PC-9 (cell line): ENCODE measurements at regions not wholly inside any gene's neighbourhood (a gene's known extent, or its start where the extent isn't known, plus 50 kb on each side); places are given as distances from the start of the nearest gene placed in this dataset.

Experiments used
- CTCF ChIP-seq: fragments of 200-600 bp; sonication (generic); conservative IDR thresholded peaks from 2 replicates; pipeline ENCODE4 v1.6.1; 2017; ENCODE audit warnings: mixed run types, antibody characterized with exemption, mild to moderate bottlenecking, moderate library complexity
- EZH2 ChIP-seq: fragments of 200-600 bp; sonication (generic); IDR thresholded peaks from 2 replicates; pipeline ENCODE4 v1.8.0; 2017; ENCODE audit warnings: antibody characterized with exemption, low read depth

- TF ChIP-seq CTCF = no peak
- no peak for TF ChIP-seq EZH2
Observed at GRCh38 chr6:14037402-14038277, 79.9 kb upstream of the CD83 start.
